Natural killer cell (primary cell): ENCODE measurements at regions not wholly inside any gene's neighbourhood (a gene's known extent, or its start where the extent isn't known, plus 50 kb on each side); places are given as distances from the start of the nearest gene placed in this dataset.

Experiments
- ATAC-seq, 3 donors: fragments of 150-1000 bp in 2 of 3; fragments of 200-7000 bp in 1 of 3; cut with Tn5 transposase; 1 replicate in 1 of 3; 2 replicates in 2 of 3; pipeline ENCODE4 v1.10.0; 2021; ENCODE audit warnings: mild to moderate bottlenecking in 2 of 3, moderate library complexity in 2 of 3
- DNase-seq, 2 donors: peaks; one replicate each; pipeline versions ENCODE4 v3.0.0 to v3.0.0-alpha.2; 2013 to 2021; ENCODE audit warnings: mixed read lengths in 1 of 2
- H3K27ac ChIP-seq: one replicate; pipeline ENCODE4 v1.5.1; 2013; ENCODE audit warnings: mild to moderate bottlenecking, low read length
- H3K27me3 ChIP-seq: one replicate; pipeline ENCODE4 v1.6.1; 2013; ENCODE audit warnings: low read length; ENCODE audit not compliant: control insufficient read depth, insufficient read depth
- H3K36me3 ChIP-seq: one replicate; pipeline ENCODE4 v1.6.1; 2013; ENCODE audit warnings: low read length; ENCODE audit not compliant: control insufficient read depth, insufficient read depth
- H3K4me1 ChIP-seq: one replicate; pipeline ENCODE4 v1.6.1; 2013; ENCODE audit warnings: low read length; ENCODE audit not compliant: control insufficient read depth, insufficient read depth
- H3K4me3 ChIP-seq: one replicate; pipeline ENCODE4 v1.5.1; 2013; ENCODE audit warnings: low read length
- H3K9me3 ChIP-seq: one replicate; pipeline ENCODE4 v1.6.1; 2013; ENCODE audit warnings: low read length; ENCODE audit not compliant: control insufficient read depth, insufficient read depth
- H3K27ac Mint-ChIP-seq, 2 donors: one replicate each; pipeline ENCODE4 v1.8.0; 2022; ENCODE audit warnings: mild to moderate bottlenecking in 2 of 2, mixed read lengths in 2 of 2, moderate library complexity in 1 of 2
- H3K27me3 Mint-ChIP-seq, 2 donors: one replicate each; pipeline ENCODE4 v1.8.0; 2022; ENCODE audit warnings: low read depth in 2 of 2, mixed read lengths in 2 of 2
- H3K36me3 Mint-ChIP-seq: one replicate; pipeline ENCODE4 v1.8.0; 2022; ENCODE audit warnings: mixed read lengths
- H3K4me1 Mint-ChIP-seq, 2 donors: one replicate each; pipeline ENCODE4 v1.8.0; 2022; ENCODE audit warnings: mixed read lengths in 2 of 2
- H3K4me3 Mint-ChIP-seq: one replicate; pipeline ENCODE4 v1.8.0; 2022; ENCODE audit warnings: mild to moderate bottlenecking, moderate library complexity, mixed read lengths
- H3K9me3 Mint-ChIP-seq, 2 donors: one replicate each; pipeline ENCODE4 v1.8.0; 2022; ENCODE audit warnings: mixed read lengths in 2 of 2
- WGBS: methylation state at CpG from one replicate; pipeline ENCODE4 v1.1.7; 2013; ENCODE audit warnings: missing lambda C conversion rate; ENCODE audit not compliant: insufficient coverage; 5-methylcytosine and 5-hydroxymethylcytosine counted together
- intact Hi-C: fragments of 100-400 bp; cut with micrococcal nuclease; formaldehyde crosslinking; loops from one replicate; pipeline ENCODE4 v1.14.2; 2022
- TF ChIP-seq, protein P1 (sequence below): fragments of 200-600 bp; IDR thresholded peaks from one replicate; pipeline ENCODE4 v1.8.0; 2022; ENCODE audit warnings: antibody characterized with exemption

DNA sequence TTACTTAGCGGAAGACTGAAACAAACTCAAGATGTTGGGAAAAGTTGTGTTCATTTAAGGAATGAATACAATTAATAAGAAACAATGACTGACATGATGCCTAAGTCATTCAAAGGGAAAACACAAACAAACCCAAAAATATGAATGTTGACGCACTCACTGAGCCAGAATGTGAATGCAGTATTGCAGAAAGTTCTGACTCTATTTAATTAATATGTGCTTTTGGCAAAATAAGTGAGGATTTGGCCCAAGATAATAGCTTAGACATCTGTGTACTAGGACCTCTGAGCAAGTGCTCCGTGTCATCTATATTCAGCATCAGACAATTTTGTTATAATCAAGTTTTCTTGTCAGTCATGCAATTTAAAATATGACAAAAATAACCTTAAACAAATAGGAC lies 1138.8 kb upstream of the NXPH2 start:
- Histone ChIP-seq H3K4me3 (no peak overlapping the region), H3K9me3 (no peaks in the 10 kb centered on the region), H3K27me3 (no peaks in the 10 kb centered on the region), H3K36me3 (no peaks in the 10 kb centered on the region), H3K4me1 (no peaks in the 10 kb centered on the region), H3K27ac (no peak overlapping the region)
- intact Hi-C loops = no loop called here
- no peak overlapping the region for H3K27ac Mint-ChIP-seq
- no peaks in the 10 kb centered on the region for H3K4me1 Mint-ChIP-seq
- H3K4me3 Mint-ChIP-seq = no peak overlapping the region
- H3K36me3 Mint-ChIP-seq = no peaks in the 10 kb centered on the region
- H3K9me3 Mint-ChIP-seq = peaks cover 9 to 18% of the 10 kb centered on the region in 2 donors
- ATAC-seq (no peak), DNase-seq (no peak)
- 78% methylated on average over 1 of the region's 3 CpGs for WGBS
- TF ChIP-seq, protein P1, sequence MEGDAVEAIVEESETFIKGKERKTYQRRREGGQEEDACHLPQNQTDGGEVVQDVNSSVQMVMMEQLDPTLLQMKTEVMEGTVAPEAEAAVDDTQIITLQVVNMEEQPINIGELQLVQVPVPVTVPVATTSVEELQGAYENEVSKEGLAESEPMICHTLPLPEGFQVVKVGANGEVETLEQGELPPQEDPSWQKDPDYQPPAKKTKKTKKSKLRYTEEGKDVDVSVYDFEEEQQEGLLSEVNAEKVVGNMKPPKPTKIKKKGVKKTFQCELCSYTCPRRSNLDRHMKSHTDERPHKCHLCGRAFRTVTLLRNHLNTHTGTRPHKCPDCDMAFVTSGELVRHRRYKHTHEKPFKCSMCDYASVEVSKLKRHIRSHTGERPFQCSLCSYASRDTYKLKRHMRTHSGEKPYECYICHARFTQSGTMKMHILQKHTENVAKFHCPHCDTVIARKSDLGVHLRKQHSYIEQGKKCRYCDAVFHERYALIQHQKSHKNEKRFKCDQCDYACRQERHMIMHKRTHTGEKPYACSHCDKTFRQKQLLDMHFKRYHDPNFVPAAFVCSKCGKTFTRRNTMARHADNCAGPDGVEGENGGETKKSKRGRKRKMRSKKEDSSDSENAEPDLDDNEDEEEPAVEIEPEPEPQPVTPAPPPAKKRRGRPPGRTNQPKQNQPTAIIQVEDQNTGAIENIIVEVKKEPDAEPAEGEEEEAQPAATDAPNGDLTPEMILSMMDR = no peak
- H3K27me3 Mint-ChIP-seq = no peaks in the 10 kb centered on the region

DNA sequence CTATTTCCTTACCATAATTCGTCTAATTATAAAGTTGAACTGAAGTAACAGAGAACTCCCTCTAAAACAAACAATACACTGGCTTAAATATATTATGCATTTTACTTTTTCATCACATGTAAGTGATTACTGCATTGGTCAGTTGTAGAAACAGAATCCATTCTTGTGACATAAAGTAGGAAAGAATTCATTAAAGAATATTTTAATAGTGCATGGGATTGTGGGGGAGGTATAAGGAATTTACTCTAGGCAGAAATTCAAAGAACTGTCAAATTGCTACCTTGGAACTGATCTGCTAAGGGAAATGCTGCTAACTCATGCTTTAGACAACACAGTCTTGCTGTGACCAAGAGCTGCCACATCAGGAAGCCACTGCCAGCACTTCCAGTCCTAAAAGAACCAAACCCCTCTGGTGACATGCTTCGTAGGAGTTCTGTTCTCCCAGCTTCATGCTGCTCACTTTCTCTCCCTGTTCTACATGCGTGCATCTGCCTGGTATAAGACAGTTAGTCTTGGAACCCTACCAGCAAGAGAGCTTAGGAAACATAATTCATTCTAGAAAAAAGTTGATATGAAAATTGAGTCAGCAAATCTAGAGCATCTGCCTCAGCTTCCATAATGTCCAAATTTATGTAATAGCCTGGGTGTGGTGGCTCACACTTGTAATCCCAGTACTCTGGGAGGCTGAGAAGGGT lies 1137.6 kb upstream of the NXPH2 start:
- Histone ChIP-seq H3K4me1 (no peaks in the 10 kb centered on the region), H3K9me3 (no peaks in the 10 kb centered on the region), H3K27me3 (no peaks in the 10 kb centered on the region), H3K4me3 (no peak overlapping the region), H3K36me3 (no peaks in the 10 kb centered on the region), H3K27ac (no peak overlapping the region)
- H3K27ac Mint-ChIP-seq = no peak overlapping the region
- intact Hi-C loops = no loop called here
- TF ChIP-seq, protein P1 = no peak
- H3K9me3 Mint-ChIP-seq = peaks cover 7 to 17% of the 10 kb centered on the region in 2 donors
- DNase-seq = no peak
- 67% methylated on average over 2 of the region's 3 CpGs for WGBS
- no peaks in the 10 kb centered on the region for H3K27me3 Mint-ChIP-seq
- no peaks in the 10 kb centered on the region for H3K4me1 Mint-ChIP-seq
- no peak for ATAC-seq
- H3K4me3 Mint-ChIP-seq = no peak overlapping the region
- H3K36me3 Mint-ChIP-seq = no peaks in the 10 kb centered on the region

GRCh38 chr2:139916822-139917221 lies 1136.6 kb upstream of the NXPH2 start:
- Histone ChIP-seq H3K27ac (no peak overlapping the region), H3K4me3 (no peak overlapping the region), H3K27me3 (no peaks in the 10 kb centered on the region), H3K4me1 (no peaks in the 10 kb centered on the region), H3K36me3 (no peaks in the 10 kb centered on the region), H3K9me3 (peaks cover 2% of the 10 kb centered on the region)
- no peak overlapping the region for H3K4me3 Mint-ChIP-seq
- WGBS = 97% methylated on average over 6 of the region's 7 CpGs
- intact Hi-C loops = no loop called here
- no peak for DNase-seq
- no peaks in the 10 kb centered on the region for H3K27me3 Mint-ChIP-seq
- TF ChIP-seq, protein P1 = no peak
- H3K36me3 Mint-ChIP-seq = no peaks in the 10 kb centered on the region
- peaks cover 7 to 18% of the 10 kb centered on the region in 2 donors for H3K9me3 Mint-ChIP-seq
- ATAC-seq = no peak
- no peaks in the 10 kb centered on the region for H3K4me1 Mint-ChIP-seq
- no peak overlapping the region for H3K27ac Mint-ChIP-seq

DNA sequence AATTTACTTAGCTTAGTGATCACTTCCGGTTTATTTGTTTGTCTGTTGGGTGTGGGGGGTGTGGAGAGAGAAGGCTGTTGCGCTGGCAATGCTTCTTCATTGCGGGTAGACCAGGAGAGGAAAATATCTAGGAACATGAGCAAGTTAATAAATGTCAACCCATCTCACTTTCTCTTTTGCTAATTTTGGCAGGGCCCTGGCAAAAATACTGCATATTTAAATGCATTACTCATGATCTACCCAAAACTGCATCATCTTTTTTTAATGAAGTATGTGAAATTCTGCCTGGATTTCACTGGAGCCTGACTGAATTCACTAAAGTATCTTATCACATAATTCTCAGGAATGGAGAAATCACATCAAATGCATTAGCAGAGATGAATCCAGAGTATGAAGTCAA lies 1131.0 kb upstream of the NXPH2 start:
- Histone ChIP-seq H3K27me3 (no peaks in the 10 kb centered on the region), H3K4me3 (no peak overlapping the region), H3K4me1 (no peaks in the 10 kb centered on the region), H3K27ac (no peak overlapping the region), H3K36me3 (no peaks in the 10 kb centered on the region), H3K9me3 (peaks cover 4% of the 10 kb centered on the region)
- 90% methylated on average over 3 of the region's 3 CpGs for WGBS
- no peaks in the 10 kb centered on the region for H3K4me1 Mint-ChIP-seq
- ATAC-seq = no peak
- DNase-seq = no peak
- TF ChIP-seq, protein P1 = no peak
- no peak overlapping the region for H3K27ac Mint-ChIP-seq
- no peak overlapping the region for H3K4me3 Mint-ChIP-seq
- peaks cover 11 to 19% of the 10 kb centered on the region in 2 donors for H3K9me3 Mint-ChIP-seq
- H3K27me3 Mint-ChIP-seq = no peaks in the 10 kb centered on the region
- H3K36me3 Mint-ChIP-seq = no peaks in the 10 kb centered on the region
- intact Hi-C loops = no loop called here
